GM04503 (cell line): ENCODE measurements at regions not wholly inside any gene's neighbourhood (a gene's known extent, or its start where the extent isn't known, plus 50 kb on each side); places are given as distances from the start of the nearest gene placed in this dataset.

ENCODE experiments used
- DNase-seq: peaks from one replicate; pipeline ENCODE4 v3.0.0-alpha.2; 2012; ENCODE audit warnings: low read depth

- DNase-seq, result no peak
Measured at GRCh38 chr3:70840106-70840870, 527.9 kb upstream of the MDFIC2 start.

- DNase-seq, result no peak
Measured at GRCh38 chr3:70833239-70833960, 521.0 kb upstream of the MDFIC2 start.

- DNase-seq, result peak; percentile 79
Measured at GRCh38 chr3:70832834-70833205, 520.4 kb upstream of the MDFIC2 start.

- DNase-seq, result peak; percentile 88
Measured at GRCh38 chr3:70832089-70832833, 519.8 kb upstream of the MDFIC2 start.

GRCh38 chr3:70829092-70829491 is 516.7 kb upstream of the MDFIC2 start:
- no peak for DNase-seq

- DNase-seq, result no peak
Measured at GRCh38 chr3:70824773-70825172, 512.3 kb upstream of the MDFIC2 start.

GRCh38 chr3:70824078-70824477 is 511.6 kb upstream of the MDFIC2 start:
- DNase-seq, result no peak

- DNase-seq, result no peak
Measured at GRCh38 chr3:70823622-70824021, 511.2 kb upstream of the MDFIC2 start.

- DNase-seq, result no peak
Measured at GRCh38 chr3:70822669-70823068, 510.2 kb upstream of the MDFIC2 start.

- no peak for DNase-seq
Measured at GRCh38 chr3:70821602-70822001, 509.2 kb upstream of the MDFIC2 start.

GRCh38 chr3:70820397-70820796 is 508.0 kb upstream of the MDFIC2 start:
- no peak for DNase-seq

GRCh38 chr3:70818145-70818544 is 505.7 kb upstream of the MDFIC2 start:
- DNase-seq, result no peak

- DNase-seq, result no peak
Measured at GRCh38 chr3:70816346-70816745, 503.9 kb upstream of the MDFIC2 start.

- DNase-seq, result no peak
Measured at GRCh38 chr3:70815817-70816216, 503.4 kb upstream of the MDFIC2 start.

GRCh38 chr3:70813311-70813710 is 500.9 kb upstream of the MDFIC2 start:
- DNase-seq, result no peak

- peak; percentile 43 for DNase-seq
Measured at GRCh38 chr3:70811880-70812279, 499.4 kb upstream of the MDFIC2 start.

- no peak for DNase-seq
Measured at GRCh38 chr3:70808881-70809280, 496.4 kb upstream of the MDFIC2 start.

GRCh38 chr3:70806556-70806955 is 494.1 kb upstream of the MDFIC2 start:
- DNase-seq, result no peak

GRCh38 chr3:70806021-70806420 is 493.6 kb upstream of the MDFIC2 start:
- DNase-seq, result no peak

GRCh38 chr3:70805061-70805889 is 492.8 kb upstream of the MDFIC2 start:
- peak; percentile 27 for DNase-seq

- DNase-seq, result no peak
Measured at GRCh38 chr3:70803891-70804290, 491.5 kb upstream of the MDFIC2 start.

GRCh38 chr3:70803319-70803718 is 490.9 kb upstream of the MDFIC2 start:
- DNase-seq, result no peak
